ENCODE measurements at regions not wholly inside any gene's neighbourhood (a gene's known extent, or its start where the extent isn't known, plus 50 kb on each side); places are given as distances from the start of the nearest gene placed in this dataset.

DNA sequence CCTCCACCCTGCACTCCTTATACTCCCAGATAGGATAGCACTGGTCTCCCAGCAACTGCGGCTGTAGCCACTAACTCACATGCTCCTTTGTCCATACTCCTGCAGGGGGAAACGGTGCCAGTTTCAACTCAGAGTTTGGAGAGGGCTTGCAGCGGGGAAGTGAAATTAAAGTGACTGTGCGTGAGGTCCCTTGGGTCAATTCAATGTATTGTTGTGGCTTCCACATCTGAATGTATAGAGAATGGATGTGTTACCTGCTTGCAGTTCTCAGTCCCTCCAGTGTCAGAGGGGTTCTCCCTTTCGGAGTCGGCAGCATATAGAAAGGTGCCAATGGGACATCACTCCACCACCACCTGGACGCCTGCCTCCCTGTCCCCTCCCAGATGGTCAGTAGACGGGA is 93.6 kb upstream of the CNKSR3 start:
- no peaks in the 10 kb centered on the region for H4K20me1 ChIP-seq (ENCODE audit: control insufficient read depth, extremely low read depth, insufficient read depth, low read length)
- no peaks in the 10 kb centered on the region for H3K27me3 ChIP-seq (ENCODE audit: control insufficient read depth, extremely low read depth, insufficient read depth, low read length)
- no peaks in the 10 kb centered on the region for H3K79me2 ChIP-seq (ENCODE audit: control insufficient read depth, insufficient read depth, low read length)
- no peak for DNase-seq (ENCODE audit: low read depth, low spot score)
- dilution Hi-C loops (cut with MboI; ENCODE audit: extremely low pct_ligation_motif_present, low sequenced_read_pairs), result no loop called here
- no peak overlapping the region for H3K4me3 ChIP-seq (ENCODE audit: control insufficient read depth in 2 of 3, extremely low read depth in 1 of 3, insufficient read depth in 2 of 3, low read depth in 1 of 3, low read length in 3 of 3)
- TF ChIP-seq, protein P1, sequence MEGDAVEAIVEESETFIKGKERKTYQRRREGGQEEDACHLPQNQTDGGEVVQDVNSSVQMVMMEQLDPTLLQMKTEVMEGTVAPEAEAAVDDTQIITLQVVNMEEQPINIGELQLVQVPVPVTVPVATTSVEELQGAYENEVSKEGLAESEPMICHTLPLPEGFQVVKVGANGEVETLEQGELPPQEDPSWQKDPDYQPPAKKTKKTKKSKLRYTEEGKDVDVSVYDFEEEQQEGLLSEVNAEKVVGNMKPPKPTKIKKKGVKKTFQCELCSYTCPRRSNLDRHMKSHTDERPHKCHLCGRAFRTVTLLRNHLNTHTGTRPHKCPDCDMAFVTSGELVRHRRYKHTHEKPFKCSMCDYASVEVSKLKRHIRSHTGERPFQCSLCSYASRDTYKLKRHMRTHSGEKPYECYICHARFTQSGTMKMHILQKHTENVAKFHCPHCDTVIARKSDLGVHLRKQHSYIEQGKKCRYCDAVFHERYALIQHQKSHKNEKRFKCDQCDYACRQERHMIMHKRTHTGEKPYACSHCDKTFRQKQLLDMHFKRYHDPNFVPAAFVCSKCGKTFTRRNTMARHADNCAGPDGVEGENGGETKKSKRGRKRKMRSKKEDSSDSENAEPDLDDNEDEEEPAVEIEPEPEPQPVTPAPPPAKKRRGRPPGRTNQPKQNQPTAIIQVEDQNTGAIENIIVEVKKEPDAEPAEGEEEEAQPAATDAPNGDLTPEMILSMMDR (optimal IDR thresholded peaks at IDR 0.05 in 1 of 3, IDR thresholded peaks at IDR 0.05 in 1 of 3, conservative IDR thresholded peaks at IDR 0.05 in 1 of 3; ENCODE audit: extremely low read depth in 1 of 3, insufficient read depth in 2 of 3, low read length in 3 of 3), result no peak
- TF ChIP-seq EZH2 (IDR thresholded peaks at IDR 0.05; ENCODE audit: low read length), result no peak
- no peaks in the 10 kb centered on the region for H3K4me1 ChIP-seq (ENCODE audit: control insufficient read depth, extremely low read depth, insufficient read depth, low read length)
- no peaks in the 10 kb centered on the region for H3K36me3 ChIP-seq (ENCODE audit: control insufficient read depth in 2 of 2, extremely low read depth in 1 of 2, insufficient read depth in 2 of 2, low read length in 2 of 2)
- H3K9ac ChIP-seq (ENCODE audit: control insufficient read depth, extremely low read depth, insufficient read depth, low read length), result no peak overlapping the region
- H2AFZ ChIP-seq (ENCODE audit: control insufficient read depth, low read length), result no peak overlapping the region
- no peak overlapping the region for H3K27ac ChIP-seq (ENCODE audit: control insufficient read depth, insufficient read depth, low read length)
- no peaks in the 10 kb centered on the region for H3K9me1 ChIP-seq (ENCODE audit: control insufficient read depth, extremely low read depth, insufficient read depth, low read length)
- no peak for FAIRE-seq
- no peak overlapping the region for H3K4me2 ChIP-seq (ENCODE audit: control insufficient read depth, extremely low read depth, insufficient read depth, low read depth, low read length)
- no peaks in the 10 kb centered on the region for H3K9me3 ChIP-seq (ENCODE audit: control insufficient read depth, low read depth, low read length)

DNA sequence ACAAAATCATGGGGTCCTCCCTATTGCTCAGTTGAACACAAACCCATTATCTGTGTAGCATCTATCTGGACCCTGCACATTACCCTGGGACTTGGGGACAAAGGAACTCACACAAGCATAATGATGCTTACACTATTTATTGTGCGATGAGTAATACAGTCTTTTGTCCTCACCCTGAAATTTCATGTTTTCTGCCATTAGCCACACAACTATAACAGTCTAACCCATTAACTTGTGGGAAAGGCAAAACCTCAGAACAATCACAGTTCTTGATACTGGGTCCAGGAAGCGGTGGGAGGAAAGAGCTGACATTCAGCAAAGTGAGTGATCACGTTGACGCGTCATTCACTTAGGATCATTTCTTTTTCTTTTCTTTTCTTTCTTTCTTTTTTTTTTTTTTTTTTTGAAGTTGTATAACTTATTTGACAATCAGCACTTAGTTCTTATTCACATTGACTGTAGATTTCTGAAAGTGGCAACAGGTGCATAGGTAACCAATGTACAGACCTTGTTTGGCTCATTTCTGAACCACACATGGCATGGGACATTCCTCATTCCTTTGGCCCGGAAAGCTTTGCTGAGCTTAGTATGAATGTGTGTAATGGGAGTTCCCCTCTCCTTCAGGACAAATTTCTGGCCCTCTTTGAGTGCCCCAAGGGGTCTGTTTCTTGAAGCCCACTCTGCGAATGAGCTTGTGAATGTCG is 94.8 kb upstream of the CNKSR3 start:
- Histone ChIP-seq H3K4me2 (ENCODE audit: control insufficient read depth, extremely low read depth, insufficient read depth, low read depth, low read length) (no peak overlapping the region), H4K20me1 (ENCODE audit: control insufficient read depth, extremely low read depth, insufficient read depth, low read length) (no peaks in the 10 kb centered on the region), H3K9me3 (ENCODE audit: control insufficient read depth, low read depth, low read length) (no peaks in the 10 kb centered on the region), H2AFZ (ENCODE audit: control insufficient read depth, low read length) (no peak overlapping the region), H3K27me3 (ENCODE audit: control insufficient read depth, extremely low read depth, insufficient read depth, low read length) (no peaks in the 10 kb centered on the region), H3K9me1 (ENCODE audit: control insufficient read depth, extremely low read depth, insufficient read depth, low read length) (no peaks in the 10 kb centered on the region), H3K4me1 (ENCODE audit: control insufficient read depth, extremely low read depth, insufficient read depth, low read length) (no peaks in the 10 kb centered on the region), H3K36me3 (ENCODE audit: control insufficient read depth in 2 of 2, extremely low read depth in 1 of 2, insufficient read depth in 2 of 2, low read length in 2 of 2) (no peaks in the 10 kb centered on the region), H3K79me2 (ENCODE audit: control insufficient read depth, insufficient read depth, low read length) (no peaks in the 10 kb centered on the region), H3K4me3 (ENCODE audit: control insufficient read depth in 2 of 3, extremely low read depth in 1 of 3, insufficient read depth in 2 of 3, low read depth in 1 of 3, low read length in 3 of 3) (no peak overlapping the region), H3K9ac (ENCODE audit: control insufficient read depth, extremely low read depth, insufficient read depth, low read length) (no peak overlapping the region), H3K27ac (ENCODE audit: control insufficient read depth, insufficient read depth, low read length) (no peak overlapping the region)
- TF ChIP-seq, protein P1 (optimal IDR thresholded peaks at IDR 0.05 in 1 of 3, IDR thresholded peaks at IDR 0.05 in 1 of 3, conservative IDR thresholded peaks at IDR 0.05 in 1 of 3; ENCODE audit: extremely low read depth in 1 of 3, insufficient read depth in 2 of 3, low read length in 3 of 3), result no peak
- no peak for TF ChIP-seq EZH2 (IDR thresholded peaks at IDR 0.05; ENCODE audit: low read length)
- DNase-seq (ENCODE audit: low read depth, low spot score) (no peak), FAIRE-seq (no peak)
- dilution Hi-C loops (cut with MboI; ENCODE audit: extremely low pct_ligation_motif_present, low sequenced_read_pairs), result no loop called here
